Ascending aorta (tissue), 2 donors: ENCODE measurements at regions not wholly inside any gene's neighbourhood (a gene's known extent, or its start where the extent isn't known, plus 50 kb on each side); places are given as distances from the start of the nearest gene placed in this dataset.

ENCODE experiments used
- DNase-seq, 2 donors: peaks; one replicate each; pipeline ENCODE4 v3.0.0-alpha.2; 2019; ENCODE audit warnings: low spot score in 2 of 2
- H3K27ac ChIP-seq, 2 donors: fragments of 200-600 bp; sonication (generic); one replicate each; pipeline ENCODE4 v1.5.1; 2016 to 2017; ENCODE audit warnings: mild to moderate bottlenecking in 1 of 2
- H3K27me3 ChIP-seq: fragments of 200-600 bp; sonication (generic); one replicate; pipeline ENCODE4 v1.5.1; 2017
- H3K36me3 ChIP-seq, 2 donors: fragments of 200-600 bp; sonication (generic); one replicate each; pipeline ENCODE4 v1.5.1; 2016
- H3K4me1 ChIP-seq, 2 donors: fragments of 200-600 bp; sonication (generic); one replicate each; pipeline ENCODE4 v1.5.1; 2016 to 2017; ENCODE audit warnings: mild to moderate bottlenecking in 1 of 2
- H3K4me3 ChIP-seq, 2 donors: fragments of 200-600 bp; sonication (generic); one replicate each; pipeline ENCODE4 v1.5.1; 2016 to 2017; ENCODE audit warnings: mild to moderate bottlenecking in 1 of 2
- H3K9me3 ChIP-seq, 2 donors: fragments of 200-600 bp; sonication (generic); one replicate each; pipeline ENCODE4 v1.5.1; 2016
- intact Hi-C: fragments of 100-400 bp; cut with DNase I; formaldehyde crosslinking; loops from one replicate; pipeline ENCODE4 v1.15.1; 2023
- TF ChIP-seq, protein P1 (sequence below), 3 experiments: fragments of 200-600 bp in 2 of 3; fragments of 450-650 bp in 1 of 3; sonication (generic) in 2 of 3; IDR thresholded peaks; one replicate each; pipeline ENCODE4 v1.5.1; 2016 to 2019; ENCODE audit warnings: antibody characterized with exemption in 3 of 3, mild to moderate bottlenecking in 1 of 3, moderate library complexity in 1 of 3

DNA sequence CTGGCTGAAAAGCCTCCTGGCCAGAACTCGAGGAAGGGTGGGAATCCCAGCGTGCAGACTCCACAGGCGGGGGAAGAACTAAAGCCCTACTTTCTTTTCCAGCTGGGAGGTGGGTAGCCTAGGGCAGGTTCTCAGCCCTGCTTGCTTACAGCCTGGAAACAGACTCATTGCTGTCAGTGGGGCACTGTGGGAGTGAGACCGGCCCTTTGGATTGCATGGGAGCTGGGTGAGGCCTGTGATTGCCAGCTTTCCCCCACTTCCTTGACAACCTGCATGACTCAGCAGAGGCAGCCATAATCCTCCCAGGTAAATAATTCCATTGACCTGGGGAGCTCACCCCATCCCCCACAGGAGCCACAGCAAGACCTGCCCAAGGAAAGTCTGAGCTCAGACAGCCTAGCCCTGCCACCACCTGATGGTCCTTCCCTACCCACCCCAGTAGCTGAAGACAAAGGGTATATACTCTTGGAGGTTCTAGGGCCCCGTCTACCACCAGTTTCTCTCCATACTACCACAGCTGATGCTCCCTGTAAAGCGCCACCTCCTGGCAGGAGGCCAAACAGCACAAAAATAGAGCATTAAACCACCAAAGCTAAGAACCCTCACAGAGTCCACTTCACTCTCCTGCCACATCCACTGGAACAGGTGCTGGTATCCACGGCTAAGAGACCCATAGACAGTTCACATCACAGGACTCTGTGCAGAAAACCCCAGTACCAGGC lies 294.1 kb downstream of the SEC23A start:
- no peaks in the 10 kb centered on the region for H3K36me3 ChIP-seq
- H3K27me3 ChIP-seq = no peaks in the 10 kb centered on the region
- TF ChIP-seq, protein P1, sequence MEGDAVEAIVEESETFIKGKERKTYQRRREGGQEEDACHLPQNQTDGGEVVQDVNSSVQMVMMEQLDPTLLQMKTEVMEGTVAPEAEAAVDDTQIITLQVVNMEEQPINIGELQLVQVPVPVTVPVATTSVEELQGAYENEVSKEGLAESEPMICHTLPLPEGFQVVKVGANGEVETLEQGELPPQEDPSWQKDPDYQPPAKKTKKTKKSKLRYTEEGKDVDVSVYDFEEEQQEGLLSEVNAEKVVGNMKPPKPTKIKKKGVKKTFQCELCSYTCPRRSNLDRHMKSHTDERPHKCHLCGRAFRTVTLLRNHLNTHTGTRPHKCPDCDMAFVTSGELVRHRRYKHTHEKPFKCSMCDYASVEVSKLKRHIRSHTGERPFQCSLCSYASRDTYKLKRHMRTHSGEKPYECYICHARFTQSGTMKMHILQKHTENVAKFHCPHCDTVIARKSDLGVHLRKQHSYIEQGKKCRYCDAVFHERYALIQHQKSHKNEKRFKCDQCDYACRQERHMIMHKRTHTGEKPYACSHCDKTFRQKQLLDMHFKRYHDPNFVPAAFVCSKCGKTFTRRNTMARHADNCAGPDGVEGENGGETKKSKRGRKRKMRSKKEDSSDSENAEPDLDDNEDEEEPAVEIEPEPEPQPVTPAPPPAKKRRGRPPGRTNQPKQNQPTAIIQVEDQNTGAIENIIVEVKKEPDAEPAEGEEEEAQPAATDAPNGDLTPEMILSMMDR (IDR thresholded peaks at IDR 0.05) = no peak
- no peak for DNase-seq
- no peaks in the 10 kb centered on the region for H3K4me1 ChIP-seq
- intact Hi-C loops = no loop called here
- H3K9me3 ChIP-seq = no peaks in the 10 kb centered on the region
- no peak overlapping the region for H3K4me3 ChIP-seq
- no peak overlapping the region for H3K27ac ChIP-seq

DNA sequence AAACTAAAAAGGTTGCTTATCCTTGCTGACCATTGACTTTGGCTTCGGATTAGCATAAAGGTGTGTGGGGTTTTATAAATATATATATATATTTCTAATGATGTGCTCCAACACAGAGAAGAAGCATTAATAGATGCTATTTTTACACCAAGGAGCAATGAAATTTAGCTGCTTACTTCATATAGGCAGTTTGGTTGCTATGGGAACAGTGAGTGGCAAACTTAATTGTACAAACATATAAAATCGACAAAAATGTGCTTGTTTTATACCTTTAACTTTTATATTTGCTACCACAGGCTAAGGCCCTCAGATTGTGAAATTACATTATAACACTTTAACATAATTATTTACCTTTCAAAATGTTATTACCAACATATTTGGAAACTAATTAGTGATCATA lies 303.4 kb downstream of the SEC23A start:
- intact Hi-C loops = no loop called here
- DNase-seq = no peak
- Histone ChIP-seq H3K27me3 (no peaks in the 10 kb centered on the region), H3K36me3 (no peaks in the 10 kb centered on the region), H3K9me3 (peaks cover 0 to 11% of the 10 kb centered on the region in 2 donors), H3K4me1 (no peaks in the 10 kb centered on the region), H3K4me3 (no peak overlapping the region), H3K27ac (no peak overlapping the region)
- TF ChIP-seq, protein P1 (IDR thresholded peaks at IDR 0.05) = no peak

DNA sequence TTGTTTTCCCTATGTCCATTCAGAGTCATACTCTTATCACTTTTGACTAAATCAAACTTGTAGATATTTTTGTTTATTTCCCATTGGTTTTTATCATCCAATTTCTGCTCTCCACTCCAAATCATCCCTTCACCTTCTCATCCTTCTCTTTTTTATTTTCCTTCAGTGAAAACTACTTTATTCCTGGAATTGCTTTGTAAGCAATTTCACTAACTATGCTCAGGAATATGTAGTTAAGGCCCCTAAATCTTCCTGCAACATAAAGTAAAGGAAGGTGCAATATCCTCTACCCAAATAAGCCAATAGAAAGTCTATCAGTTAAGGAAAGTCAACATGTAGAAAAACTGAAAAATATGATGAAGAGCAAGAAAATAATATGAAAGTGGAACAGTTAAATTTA lies 308.4 kb downstream of the SEC23A start:
- Histone ChIP-seq H3K27me3 (no peaks in the 10 kb centered on the region), H3K4me3 (no peak overlapping the region), H3K27ac (no peak overlapping the region), H3K36me3 (no peaks in the 10 kb centered on the region), H3K9me3 (no peaks in the 10 kb centered on the region), H3K4me1 (no peaks in the 10 kb centered on the region)
- DNase-seq = no peak
- intact Hi-C loops = no loop called here
- TF ChIP-seq, protein P1 (IDR thresholded peaks at IDR 0.05) = no peak

DNA sequence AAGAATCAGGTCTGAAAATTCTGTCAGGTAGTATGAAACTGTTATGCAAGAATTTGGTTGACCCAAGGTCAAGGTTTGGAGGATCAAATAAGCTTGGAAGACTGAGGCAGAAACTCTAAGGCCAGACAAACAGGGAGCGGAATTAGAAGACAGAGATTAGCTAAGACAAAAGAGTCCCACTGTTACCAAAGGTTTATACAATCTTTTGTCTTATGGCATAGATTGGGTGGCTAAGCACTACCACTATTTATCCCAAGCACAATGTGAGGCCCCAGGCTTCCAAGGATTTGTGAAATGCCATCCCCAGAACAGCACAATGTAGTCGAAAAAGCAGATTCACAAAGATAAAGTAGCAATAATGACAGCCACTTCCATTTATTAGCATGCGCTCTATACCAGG lies 311.2 kb downstream of the SEC23A start:
- TF ChIP-seq, protein P1 (IDR thresholded peaks at IDR 0.05) = no peak
- Histone ChIP-seq H3K4me3 (no peak overlapping the region), H3K9me3 (no peaks in the 10 kb centered on the region), H3K4me1 (no peaks in the 10 kb centered on the region), H3K36me3 (no peaks in the 10 kb centered on the region), H3K27me3 (no peaks in the 10 kb centered on the region), H3K27ac (no peak overlapping the region)
- DNase-seq = no peak
- intact Hi-C loops = no loop called here

DNA sequence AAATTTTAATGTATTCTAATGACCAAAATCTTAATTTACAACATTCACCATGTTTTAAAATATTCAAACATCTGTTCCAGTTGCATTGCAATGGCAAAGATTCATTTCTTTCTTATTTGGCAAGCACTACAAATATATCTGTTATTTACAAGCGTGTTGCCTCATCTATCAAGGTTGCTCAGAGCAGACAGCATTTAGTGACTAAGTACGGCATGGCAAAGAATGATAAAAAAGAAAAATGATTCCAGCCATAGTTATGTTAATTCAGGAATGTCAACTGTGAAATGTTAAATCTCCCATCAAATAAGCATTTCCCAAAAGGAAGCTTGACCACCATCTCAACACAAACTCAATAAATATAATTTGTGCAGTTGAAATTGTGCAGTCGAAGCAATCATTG lies 312.1 kb downstream of the SEC23A start:
- H3K27me3 ChIP-seq = no peaks in the 10 kb centered on the region
- no peak overlapping the region for H3K27ac ChIP-seq
- TF ChIP-seq, protein P1 (IDR thresholded peaks at IDR 0.05) = no peak
- intact Hi-C loops = no loop called here
- no peaks in the 10 kb centered on the region for H3K36me3 ChIP-seq
- no peaks in the 10 kb centered on the region for H3K4me1 ChIP-seq
- no peak for DNase-seq
- no peak overlapping the region for H3K4me3 ChIP-seq
- H3K9me3 ChIP-seq = no peaks in the 10 kb centered on the region

- intact Hi-C loops = no loop called here
- DNase-seq = no peak
- no peak overlapping the region for H3K4me3 ChIP-seq
- no peaks in the 10 kb centered on the region for H3K27me3 ChIP-seq
- H3K36me3 ChIP-seq = no peaks in the 10 kb centered on the region
- no peak overlapping the region for H3K27ac ChIP-seq
- no peaks in the 10 kb centered on the region for H3K4me1 ChIP-seq
- TF ChIP-seq, protein P1 (IDR thresholded peaks at IDR 0.05) = no peak
- H3K9me3 ChIP-seq = no peaks in the 10 kb centered on the region
Observed at GRCh38 chr14:38789805-38790204, 313.2 kb downstream of the SEC23A start.
